ENCODE measurements at regions not wholly inside any gene's neighbourhood (a gene's known extent, or its start where the extent isn't known, plus 50 kb on each side); places are given as distances from the start of the nearest gene placed in this dataset.

GRCh38 chr5:93070938-93071337 lies 510.1 kb downstream of the NR2F1-AS1 start:
- H3K9ac ChIP-seq (ENCODE audit: low read length): no peak overlapping the region
- H3K36me3 ChIP-seq (ENCODE audit: insufficient read depth, low read length): no peaks in the 10 kb centered on the region
- no peak for TF ChIP-seq CTCF (IDR thresholded peaks at IDR 0.05; ENCODE audit: low read length)
- no peak overlapping the region for H3K4me3 ChIP-seq (ENCODE audit: low read depth, low read length, poor library complexity, severe bottlenecking)
- no peaks in the 10 kb centered on the region for H3K27me3 ChIP-seq (ENCODE audit: insufficient read depth, low read length)
- no peaks in the 10 kb centered on the region for H3K9me3 ChIP-seq (ENCODE audit: low read length)
- H2AFZ ChIP-seq (ENCODE audit: low read length): no peak overlapping the region
- H3F3A ChIP-seq (ENCODE audit: insufficient read depth, low read length): no peaks in the 10 kb centered on the region
- no peak overlapping the region for H3K27ac ChIP-seq (ENCODE audit: low read depth, low read length, poor library complexity, severe bottlenecking)
- H3K9me2 ChIP-seq (ENCODE audit: low read depth, low read length): no peaks in the 10 kb centered on the region
- no peaks in the 10 kb centered on the region for H4K20me1 ChIP-seq (ENCODE audit: insufficient read depth, low read length)
- no peak overlapping the region for H3K4me2 ChIP-seq (ENCODE audit: low read length)
- H3K4me1 ChIP-seq (ENCODE audit: insufficient read depth, low read length, severe bottlenecking): no peaks in the 10 kb centered on the region
- H3K79me2 ChIP-seq (ENCODE audit: insufficient read depth, low read length): no peaks in the 10 kb centered on the region

GRCh38 chr5:93069276-93069675 lies 511.7 kb downstream of the NR2F1-AS1 start:
- Histone ChIP-seq H3F3A (ENCODE audit: insufficient read depth, low read length) (no peaks in the 10 kb centered on the region), H3K4me1 (ENCODE audit: insufficient read depth, low read length, severe bottlenecking) (no peaks in the 10 kb centered on the region), H3K9me2 (ENCODE audit: low read depth, low read length) (no peaks in the 10 kb centered on the region), H3K9me3 (ENCODE audit: low read length) (no peaks in the 10 kb centered on the region), H4K20me1 (ENCODE audit: insufficient read depth, low read length) (no peaks in the 10 kb centered on the region), H3K36me3 (ENCODE audit: insufficient read depth, low read length) (no peaks in the 10 kb centered on the region), H2AFZ (ENCODE audit: low read length) (no peak overlapping the region), H3K27ac (ENCODE audit: low read depth, low read length, poor library complexity, severe bottlenecking) (no peak overlapping the region), H3K9ac (ENCODE audit: low read length) (no peak overlapping the region), H3K27me3 (ENCODE audit: insufficient read depth, low read length) (no peaks in the 10 kb centered on the region), H3K4me2 (ENCODE audit: low read length) (no peak overlapping the region), H3K4me3 (ENCODE audit: low read depth, low read length, poor library complexity, severe bottlenecking) (no peak overlapping the region), H3K79me2 (ENCODE audit: insufficient read depth, low read length) (no peaks in the 10 kb centered on the region)
- TF ChIP-seq EZH2 (IDR thresholded peaks at IDR 0.05; ENCODE audit: borderline replicate concordance, low read length) (no peak), CTCF (IDR thresholded peaks at IDR 0.05; ENCODE audit: low read length) (no peak)

- peak; percentile 41; the same call in 1 of the 2 replicates for TF ChIP-seq CTCF (IDR thresholded peaks at IDR 0.05; ENCODE audit: low read length)
- TF ChIP-seq EZH2 (IDR thresholded peaks at IDR 0.05; ENCODE audit: borderline replicate concordance, low read length): no peak
- H3K9ac ChIP-seq (ENCODE audit: low read length): no peak overlapping the region
- H4K20me1 ChIP-seq (ENCODE audit: insufficient read depth, low read length): no peaks in the 10 kb centered on the region
- H3K79me2 ChIP-seq (ENCODE audit: insufficient read depth, low read length): no peaks in the 10 kb centered on the region
- no peaks in the 10 kb centered on the region for H3K4me1 ChIP-seq (ENCODE audit: insufficient read depth, low read length, severe bottlenecking)
- no peaks in the 10 kb centered on the region for H3K9me3 ChIP-seq (ENCODE audit: low read length)
- H3K4me2 ChIP-seq (ENCODE audit: low read length): no peak overlapping the region
- no peaks in the 10 kb centered on the region for H3K36me3 ChIP-seq (ENCODE audit: insufficient read depth, low read length)
- no peak overlapping the region for H3K4me3 ChIP-seq (ENCODE audit: low read depth, low read length, poor library complexity, severe bottlenecking)
- no peaks in the 10 kb centered on the region for H3F3A ChIP-seq (ENCODE audit: insufficient read depth, low read length)
- H3K27me3 ChIP-seq (ENCODE audit: insufficient read depth, low read length): no peaks in the 10 kb centered on the region
- H3K9me2 ChIP-seq (ENCODE audit: low read depth, low read length): no peaks in the 10 kb centered on the region
- no peak overlapping the region for H3K27ac ChIP-seq (ENCODE audit: low read depth, low read length, poor library complexity, severe bottlenecking)
- no peak overlapping the region for H2AFZ ChIP-seq (ENCODE audit: low read length)
Measured at GRCh38 chr5:93062548-93062947, 518.5 kb downstream of the NR2F1-AS1 start.

Data from OCI-LY1 (cell line).